HepG2 (cell line): ENCODE measurements at regions not wholly inside any gene's neighbourhood (a gene's known extent, or its start where the extent isn't known, plus 50 kb on each side); places are given as distances from the start of the nearest gene placed in this dataset.

Experiments used
- ATAC-seq: fragments of 200-7000 bp; cut with Tn5 transposase; 3 replicates; pipeline ENCODE4 v1.9.1; 2020; ENCODE audit warnings: mild to moderate bottlenecking, moderate library complexity
- BruUV-seq: library from RNA; stranded (reverse); fragments of 400-500 nt; replicated peaks from 2 replicates; lab custom pipeline; 2021; lab: Mats Ljungman, UMichigan
- CTCF ChIA-PET: fragments of 300-600 bp; formaldehyde crosslinking; extraction: SDS; loops from one replicate; lab custom pipeline; 2021; ENCODE audit warnings: low total read pairs, inconsistent platforms, low intra/inter-chr PET ratio; lab: Yijun Ruan, JAX
- POLR2A ChIA-PET: fragments of 350-600 bp; sonication (Branson Sonifier 250); formaldehyde crosslinking; loops from one replicate; lab custom pipeline; 2020; ENCODE audit warnings: antibody characterized with exemption, inconsistent platforms; lab: Yijun Ruan, JAX
- DNase-seq: peaks from one replicate; pipeline ENCODE4 v3.0.0-alpha.2; 2015; ENCODE audit warnings: low spot score
- FAIRE-seq: peaks from 3 replicates; lab custom pipeline; 2011; peaks lifted over from hg19 to GRCh38; lab: Jason Lieb, UNC
- H2AFZ ChIP-seq: one replicate; pipeline ENCODE4 v1.6.1; 2011; ENCODE audit warnings: low read length, inconsistent platforms
- H3K27ac ChIP-seq: fragments of 300-600 bp; 3 replicates; pipeline ENCODE4 v1.8.0; 2011; ENCODE audit warnings: mixed run types, mild to moderate bottlenecking, mixed read lengths, low read length, inconsistent platforms; ENCODE audit not compliant: insufficient read depth; ENCODE audit errors: extremely low read length
- H3K27me3 ChIP-seq, 2 experiments: fragments of 200-600 bp in 1 of 2; 2 replicates in 1 of 2; 3 replicates in 1 of 2; pipeline versions ENCODE4 v1.6.0 to v1.8.0; 2011; ENCODE audit warnings: low read length in 2 of 2, mild to moderate bottlenecking in 2 of 2, moderate library complexity in 2 of 2, inconsistent platforms in 1 of 2; ENCODE audit not compliant: insufficient read depth in 2 of 2, control insufficient read depth in 1 of 2
- H3K36me3 ChIP-seq, 2 experiments: fragments of 200-600 bp in 1 of 2; replicated peaks in 1 of 2; 2 replicates in 1 of 2; 3 replicates in 1 of 2; pipeline versions ENCODE4 v1.5.1 to v1.8.0; 2011; ENCODE audit warnings: low read length in 2 of 2, inconsistent platforms in 1 of 2; ENCODE audit not compliant: insufficient read depth in 2 of 2, control insufficient read depth in 1 of 2
- H3K4me1 ChIP-seq: 2 replicates; pipeline ENCODE4 v1.5.1; 2012; ENCODE audit warnings: low read length, inconsistent platforms; ENCODE audit not compliant: insufficient read depth
- H3K4me2 ChIP-seq: 2 replicates; pipeline ENCODE4 v1.6.0; 2011; ENCODE audit warnings: low read depth, low read length, inconsistent platforms
- H3K4me3 ChIP-seq, 3 experiments: fragments of 200-600 bp in 1 of 3; sonication (generic), shearing (Covaris generic) in 1 of 3; replicated peaks in 1 of 3; 2 replicates each; pipeline ENCODE4 v1.5.1; 2011 to 2016; ENCODE audit warnings: low read length in 3 of 3, inconsistent platforms in 2 of 3, low read depth in 2 of 3, mild to moderate bottlenecking in 2 of 3, control low read depth in 1 of 3, mixed read lengths in 1 of 3; ENCODE audit not compliant: insufficient read depth in 1 of 3
- H3K79me2 ChIP-seq: one replicate; pipeline ENCODE4 v1.6.1; 2011; ENCODE audit warnings: low read length, inconsistent platforms; ENCODE audit not compliant: insufficient read depth
- H3K9ac ChIP-seq: 2 replicates; pipeline ENCODE4 v1.6.0; 2011; ENCODE audit warnings: mild to moderate bottlenecking, low read depth, low read length, inconsistent platforms; ENCODE audit not compliant: insufficient read depth
- H3K9me3 ChIP-seq: 2 replicates; pipeline ENCODE4 v1.5.1; 2012; ENCODE audit warnings: mild to moderate bottlenecking, low read length
- H4K20me1 ChIP-seq: 2 replicates; pipeline ENCODE4 v1.6.0; 2011; ENCODE audit warnings: inconsistent platforms, mild to moderate bottlenecking, low read length, moderate library complexity; ENCODE audit not compliant: insufficient read depth
- HCFC1 ChIP-seq: fragments of 150-350 bp; IDR thresholded peaks from 2 replicates; pipeline ENCODE4 v1.6.1; 2014; ENCODE audit warnings: low read depth, low read length
- MZF1 ChIP-seq: sonication (generic); formaldehyde crosslinking; IDR thresholded peaks from 2 replicates; pipeline ENCODE4 v1.8.1; 2023; ENCODE audit warnings: mild to moderate bottlenecking, missing genetic modification reagents, borderline replicate concordance
- ZBTB1 ChIP-seq: sonication (generic); formaldehyde crosslinking; IDR thresholded peaks from 2 replicates; pipeline ENCODE4 v1.4.0; 2020; ENCODE audit warnings: missing genetic modification reagents, borderline replicate concordance
- ZBTB25 ChIP-seq: IDR thresholded peaks from 2 replicates; pipeline ENCODE4 v1.6.1; 2018; ENCODE audit warnings: missing genetic modification reagents
- ZNF232 ChIP-seq: sonication (generic); formaldehyde crosslinking; IDR thresholded peaks from 2 replicates; pipeline ENCODE4 v1.4.0; 2020; ENCODE audit warnings: missing genetic modification reagents, borderline replicate concordance
- ZNF260 ChIP-seq: sonication (generic); formaldehyde crosslinking; IDR thresholded peaks from 2 replicates; pipeline ENCODE4 v1.4.0; 2020; ENCODE audit warnings: missing genetic modification reagents, low read depth, mild to moderate bottlenecking, borderline replicate concordance
- ZNF30 ChIP-seq: sonication (generic); formaldehyde crosslinking; IDR thresholded peaks from 2 replicates; pipeline ENCODE4 v1.5.0; 2020; ENCODE audit warnings: mild to moderate bottlenecking, missing genetic modification reagents
- ZNF550 ChIP-seq: sonication (generic); formaldehyde crosslinking; IDR thresholded peaks from 2 replicates; pipeline ENCODE4 v1.4.0; 2020; ENCODE audit warnings: mild to moderate bottlenecking, missing genetic modification reagents, borderline replicate concordance
- ZSCAN21 ChIP-seq: sonication (generic); formaldehyde crosslinking; IDR thresholded peaks from 2 replicates; pipeline ENCODE4 v1.8.0; 2022; ENCODE audit warnings: mild to moderate bottlenecking, missing genetic modification reagents, moderate library complexity, borderline replicate concordance
- WGBS: methylation state at CpG from one replicate; pipeline ENCODE4 v1.1.6; 2017; ENCODE audit warnings: low lambda C conversion rate; 5-methylcytosine and 5-hydroxymethylcytosine counted together
- in situ Hi-C: cut with HindIII; loops from 2 replicates; pipeline ENCODE4 v1.10.0; 2017; ENCODE audit warnings: low pct_unique_long_range_greater_than_20kb; ENCODE audit not compliant: extremely low pct_ligation_motif_present
- intact Hi-C: fragments of 100-400 bp; cut with micrococcal nuclease; formaldehyde crosslinking; loops from one replicate; pipeline ENCODE4 v1.10.0; 2022; ENCODE audit not compliant: unreplicated experiment
- TF ChIP-seq, protein P1 (sequence below): sonication (generic); formaldehyde crosslinking; IDR thresholded peaks from 2 replicates; pipeline ENCODE4 v1.5.0; 2020; ENCODE audit warnings: mild to moderate bottlenecking, missing genetic modification reagents

DNA sequence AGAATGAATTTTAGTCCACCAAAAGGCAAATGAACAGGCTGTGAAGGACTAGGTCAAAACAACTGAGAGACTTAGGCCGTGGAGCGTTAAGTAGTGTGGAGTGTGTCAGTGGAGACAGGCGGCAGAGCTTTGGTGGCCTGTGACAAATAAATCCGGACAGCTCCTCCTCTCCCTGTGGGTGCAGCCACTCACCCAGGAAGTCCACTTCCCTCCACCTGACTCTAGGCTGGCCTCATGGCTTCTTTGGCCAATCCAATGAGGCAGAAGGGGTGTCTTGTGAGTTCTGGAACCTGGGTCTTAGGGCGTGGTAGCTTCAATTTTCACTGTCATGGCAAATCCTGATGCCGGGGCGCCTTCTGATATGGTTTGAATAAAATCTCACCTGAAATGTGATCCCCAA, 180.9 kb upstream of the C14orf180 start (continued):
- no peak for TF ChIP-seq ZBTB25 (CRISPR knock-in tag)
- TF ChIP-seq ZSCAN21 (CRISPR knock-in tag): no peak
- TF ChIP-seq ZBTB1 (CRISPR knock-in tag): no peak
- TF ChIP-seq ZNF550: no peak
- TF ChIP-seq ZNF260 (CRISPR knock-in tag): no peak
- TF ChIP-seq, protein P1, sequence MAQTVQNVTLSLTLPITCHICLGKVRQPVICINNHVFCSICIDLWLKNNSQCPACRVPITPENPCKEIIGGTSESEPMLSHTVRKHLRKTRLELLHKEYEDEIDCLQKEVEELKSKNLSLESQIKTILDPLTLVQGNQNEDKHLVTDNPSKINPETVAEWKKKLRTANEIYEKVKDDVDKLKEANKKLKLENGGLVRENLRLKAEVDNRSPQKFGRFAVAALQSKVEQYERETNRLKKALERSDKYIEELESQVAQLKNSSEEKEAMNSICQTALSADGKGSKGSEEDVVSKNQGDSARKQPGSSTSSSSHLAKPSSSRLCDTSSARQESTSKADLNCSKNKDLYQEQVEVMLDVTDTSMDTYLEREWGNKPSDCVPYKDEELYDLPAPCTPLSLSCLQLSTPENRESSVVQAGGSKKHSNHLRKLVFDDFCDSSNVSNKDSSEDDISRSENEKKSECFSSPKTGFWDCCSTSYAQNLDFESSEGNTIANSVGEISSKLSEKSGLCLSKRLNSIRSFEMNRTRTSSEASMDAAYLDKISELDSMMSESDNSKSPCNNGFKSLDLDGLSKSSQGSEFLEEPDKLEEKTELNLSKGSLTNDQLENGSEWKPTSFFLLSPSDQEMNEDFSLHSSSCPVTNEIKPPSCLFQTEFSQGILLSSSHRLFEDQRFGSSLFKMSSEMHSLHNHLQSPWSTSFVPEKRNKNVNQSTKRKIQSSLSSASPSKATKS: no peak

- Histone ChIP-seq H4K20me1 (no peaks in the 10 kb centered on the region), H3K79me2 (no peaks in the 10 kb centered on the region), H3K4me1 (no peaks in the 10 kb centered on the region), H3K9ac (no peak overlapping the region), H3K36me3 (no peaks in the 10 kb centered on the region), H2AFZ (no peak overlapping the region), H3K4me3 (no peak overlapping the region), H3K4me2 (no peak overlapping the region), H3K9me3 (peaks cover 29% of the 10 kb centered on the region), H3K27me3 (peaks cover 8 to 34% of the 10 kb centered on the region in 2 experiments; a peak in 4 of 5 replicates), H3K27ac (no peak overlapping the region)
- DNase-seq: no peak
- ATAC-seq: no peak
- intact Hi-C loops (no loop called here), in situ Hi-C loops (no loop called here)
- ChIA-PET POLR2A (no interaction called here), CTCF (no interaction called here)
- 17% methylated on average over 5 of the region's 10 CpGs for WGBS
- TF ChIP-seq HCFC1 (no peak), ZNF232 (CRISPR knock-in tag) (no peak), ZNF30 (CRISPR knock-in tag) (no peak), MZF1 (CRISPR knock-in tag) (no peak)
- FAIRE-seq: no peak
- BruUV-seq: no TSS peak
Observed at GRCh38 chr14:104399432-104400155, 180.0 kb upstream of the C14orf180 start.
